ENCODE measurements at regions not wholly inside any gene's neighbourhood (a gene's known extent, or its start where the extent isn't known, plus 50 kb on each side); places are given as distances from the start of the nearest gene placed in this dataset.
A peak's percentile ranks its signal among the peaks of the same experiment; 100 is the strongest.

DNA sequence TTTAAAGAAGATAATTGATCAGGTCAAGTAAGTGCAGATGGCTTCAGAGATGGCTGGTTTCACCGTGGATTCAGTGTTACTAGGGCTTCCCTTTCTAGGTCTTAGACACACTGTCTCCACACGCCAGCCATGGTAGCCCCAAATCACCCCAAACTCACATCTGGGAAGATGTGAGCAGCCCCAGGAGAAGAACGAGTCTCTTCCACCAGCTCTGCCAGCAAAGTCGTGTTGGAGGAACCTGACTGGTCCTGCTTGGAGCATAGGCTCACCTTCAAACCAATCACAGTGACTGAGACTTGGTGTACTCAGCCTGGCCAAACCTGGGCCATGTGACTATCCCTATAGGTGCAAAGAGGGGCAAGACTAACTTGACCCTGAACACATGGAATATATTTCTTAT lies 296.7 kb downstream of the RPLP1 start:
- POLR2A ChIA-PET: interaction anchor here (0.9 kb wide), 1 partner anchor 11 kb away, joined by 3 read pairs; no protein-coding TSS in a partner anchor
- Mint-ChIP-seq H3K27ac (ENCODE audit: low read depth, unreplicated experiment) (no peak overlapping the region), H3K27me3 (ENCODE audit: insufficient read depth, unreplicated experiment) (peaks cover 24% of the 10 kb centered on the region), H3K4me1 (ENCODE audit: insufficient read depth, unreplicated experiment) (no peaks in the 10 kb centered on the region), H3K4me3 (ENCODE audit: unreplicated experiment) (no peak overlapping the region), H3K36me3 (ENCODE audit: insufficient read depth, unreplicated experiment) (no peaks in the 10 kb centered on the region), H3K9me3 (ENCODE audit: unreplicated experiment) (peaks cover 14% of the 10 kb centered on the region)
- intact Hi-C loops (cut with micrococcal nuclease): no loop called here
- BruUV-seq (replicated peaks): no TSS peak
- DNase-seq (ENCODE audit: unreplicated experiment): no peak
- CTCF ChIA-PET: interaction anchor here (0.9 to 1.4 kb wide), 2 partner anchors 9 to 15 kb away, joined by 3 read pairs; no protein-coding TSS in a partner anchor
- TF ChIP-seq, protein P1, sequence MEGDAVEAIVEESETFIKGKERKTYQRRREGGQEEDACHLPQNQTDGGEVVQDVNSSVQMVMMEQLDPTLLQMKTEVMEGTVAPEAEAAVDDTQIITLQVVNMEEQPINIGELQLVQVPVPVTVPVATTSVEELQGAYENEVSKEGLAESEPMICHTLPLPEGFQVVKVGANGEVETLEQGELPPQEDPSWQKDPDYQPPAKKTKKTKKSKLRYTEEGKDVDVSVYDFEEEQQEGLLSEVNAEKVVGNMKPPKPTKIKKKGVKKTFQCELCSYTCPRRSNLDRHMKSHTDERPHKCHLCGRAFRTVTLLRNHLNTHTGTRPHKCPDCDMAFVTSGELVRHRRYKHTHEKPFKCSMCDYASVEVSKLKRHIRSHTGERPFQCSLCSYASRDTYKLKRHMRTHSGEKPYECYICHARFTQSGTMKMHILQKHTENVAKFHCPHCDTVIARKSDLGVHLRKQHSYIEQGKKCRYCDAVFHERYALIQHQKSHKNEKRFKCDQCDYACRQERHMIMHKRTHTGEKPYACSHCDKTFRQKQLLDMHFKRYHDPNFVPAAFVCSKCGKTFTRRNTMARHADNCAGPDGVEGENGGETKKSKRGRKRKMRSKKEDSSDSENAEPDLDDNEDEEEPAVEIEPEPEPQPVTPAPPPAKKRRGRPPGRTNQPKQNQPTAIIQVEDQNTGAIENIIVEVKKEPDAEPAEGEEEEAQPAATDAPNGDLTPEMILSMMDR (IDR thresholded peaks at IDR 0.05; ENCODE audit: unreplicated experiment): no peak

DNA sequence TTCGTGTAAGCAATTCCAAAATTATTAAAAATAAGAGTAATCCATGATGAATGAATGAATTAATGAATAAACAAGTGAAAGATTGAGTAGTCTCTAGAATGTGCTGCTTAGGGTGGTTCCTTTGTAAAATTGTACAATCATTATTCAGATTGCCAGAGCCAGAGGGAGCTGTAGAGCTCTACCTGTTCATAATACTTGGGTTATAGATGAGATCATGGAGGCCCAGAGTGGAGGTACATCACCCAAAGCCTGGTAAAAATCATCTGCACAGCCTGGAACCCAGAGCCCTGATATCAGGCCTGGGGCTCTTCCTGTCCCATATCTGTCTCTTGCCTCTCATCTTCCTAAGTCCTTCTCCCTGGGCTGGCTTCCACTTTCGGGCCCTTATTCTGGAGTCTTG lies 297.2 kb downstream of the RPLP1 start:
- DNase-seq (ENCODE audit: unreplicated experiment): peak; percentile 21
- POLR2A ChIA-PET: no interaction called here
- intact Hi-C loops (cut with micrococcal nuclease): no loop called here
- Mint-ChIP-seq H3K4me3 (ENCODE audit: unreplicated experiment) (no peak overlapping the region), H3K36me3 (ENCODE audit: insufficient read depth, unreplicated experiment) (peaks cover 4% of the 10 kb centered on the region), H3K27ac (ENCODE audit: low read depth, unreplicated experiment) (no peak overlapping the region), H3K27me3 (ENCODE audit: insufficient read depth, unreplicated experiment) (peaks cover 24% of the 10 kb centered on the region), H3K9me3 (ENCODE audit: unreplicated experiment) (peaks cover 14% of the 10 kb centered on the region), H3K4me1 (ENCODE audit: insufficient read depth, unreplicated experiment) (no peaks in the 10 kb centered on the region)
- no TSS peak for BruUV-seq (replicated peaks)
- CTCF ChIA-PET: interaction anchor here (0.8 to 1.4 kb wide), 5 partner anchors 8 to 133 kb away, joined by 3 to 4 read pairs (median 3); no protein-coding TSS in a partner anchor
- TF ChIP-seq, protein P1 (IDR thresholded peaks at IDR 0.05; ENCODE audit: unreplicated experiment): peak; percentile 54

DNA sequence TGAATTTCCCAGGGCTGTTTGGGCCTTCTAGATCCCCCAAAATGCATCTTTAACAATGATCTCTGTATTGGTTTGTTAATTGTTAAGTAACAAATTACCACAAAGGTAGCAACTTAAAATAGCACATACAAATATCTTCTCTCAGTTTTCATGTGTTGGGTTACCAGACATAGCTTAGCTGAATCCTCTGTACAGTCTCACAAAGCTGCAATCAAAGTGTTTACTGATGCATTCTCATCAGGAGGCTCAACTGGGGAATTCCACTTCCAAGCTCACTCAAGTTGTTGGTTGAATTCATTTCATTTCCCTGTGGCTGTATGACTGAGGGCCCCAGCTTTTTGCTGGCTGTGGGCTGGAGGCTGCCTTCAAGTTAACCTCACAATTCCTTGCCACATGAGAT lies 297.6 kb downstream of the RPLP1 start:
- no peak for DNase-seq (ENCODE audit: unreplicated experiment)
- no peak overlapping the region for H3K4me3 Mint-ChIP-seq (ENCODE audit: unreplicated experiment)
- intact Hi-C loops (cut with micrococcal nuclease): no loop called here
- peaks cover 6% of the 10 kb centered on the region for H3K36me3 Mint-ChIP-seq (ENCODE audit: insufficient read depth, unreplicated experiment)
- TF ChIP-seq, protein P1 (IDR thresholded peaks at IDR 0.05; ENCODE audit: unreplicated experiment): no peak
- H3K9me3 Mint-ChIP-seq (ENCODE audit: unreplicated experiment): peaks cover 14% of the 10 kb centered on the region
- CTCF ChIA-PET: interaction anchor here (0.6 to 1.4 kb wide), 5 partner anchors 9 to 916 kb away, joined by 3 to 4 read pairs (median 3); no protein-coding TSS in a partner anchor
- H3K27ac Mint-ChIP-seq (ENCODE audit: low read depth, unreplicated experiment): no peak overlapping the region
- H3K27me3 Mint-ChIP-seq (ENCODE audit: insufficient read depth, unreplicated experiment): peaks cover 22% of the 10 kb centered on the region
- no TSS peak for BruUV-seq (replicated peaks)
- POLR2A ChIA-PET: no interaction called here
- no peaks in the 10 kb centered on the region for H3K4me1 Mint-ChIP-seq (ENCODE audit: insufficient read depth, unreplicated experiment)

DNA sequence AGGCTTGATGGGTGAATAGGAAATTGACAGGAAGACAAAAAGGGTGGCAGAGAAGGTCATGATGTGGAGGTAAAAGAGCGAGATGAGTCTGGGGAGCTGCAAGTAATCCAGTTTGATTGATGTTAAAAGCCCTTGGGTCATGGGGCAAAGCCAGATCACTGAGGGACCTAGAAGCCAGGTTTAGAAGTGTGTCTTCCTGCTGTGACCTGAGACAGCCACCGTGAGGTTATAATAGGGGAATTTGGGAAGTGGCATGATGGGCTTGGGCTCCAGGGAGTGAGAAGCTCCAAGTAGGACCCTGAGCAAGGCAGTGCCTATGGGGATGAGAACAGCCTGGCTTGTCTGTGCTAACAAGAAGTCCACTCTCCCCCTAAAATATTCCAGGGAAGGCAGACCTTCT lies 298.5 kb downstream of the RPLP1 start:
- CTCF ChIA-PET: interaction anchor here (1.4 kb wide), 2 partner anchors 131 to 716 kb away, joined by 4 to 5 read pairs; no protein-coding TSS in a partner anchor
- intact Hi-C loops (cut with micrococcal nuclease): no loop called here
- DNase-seq (ENCODE audit: unreplicated experiment): no peak
- Mint-ChIP-seq H3K9me3 (ENCODE audit: unreplicated experiment) (peaks cover 14% of the 10 kb centered on the region), H3K27ac (ENCODE audit: low read depth, unreplicated experiment) (no peak overlapping the region), H3K4me3 (ENCODE audit: unreplicated experiment) (no peak overlapping the region), H3K27me3 (ENCODE audit: insufficient read depth, unreplicated experiment) (peaks cover 15% of the 10 kb centered on the region), H3K4me1 (ENCODE audit: insufficient read depth, unreplicated experiment) (no peaks in the 10 kb centered on the region), H3K36me3 (ENCODE audit: insufficient read depth, unreplicated experiment) (peaks cover 6% of the 10 kb centered on the region)
- TF ChIP-seq, protein P1 (IDR thresholded peaks at IDR 0.05; ENCODE audit: unreplicated experiment): no peak
- POLR2A ChIA-PET: no interaction called here
- no TSS peak for BruUV-seq (replicated peaks)
